T-helper 17 cell (primary cell): ENCODE measurements at regions not wholly inside any gene's neighbourhood (a gene's known extent, or its start where the extent isn't known, plus 50 kb on each side); places are given as distances from the start of the nearest gene placed in this dataset.

Experiments used
- ATAC-seq: fragments of 150-1000 bp; cut with Tn5 transposase; 2 replicates; pipeline ENCODE4 v1.10.0; 2021; ENCODE audit warnings: mild to moderate bottlenecking, moderate library complexity
- DNase-seq, 3 donors: peaks; one replicate each; pipeline versions ENCODE4 v3.0.0 to v3.0.0-alpha.2; 2020 to 2021
- H3K9me3 ChIP-seq: one replicate; pipeline ENCODE4 v1.7.0; 2013; ENCODE audit warnings: low read length, mild to moderate bottlenecking; ENCODE audit not compliant: control insufficient read depth, poor library complexity, severe bottlenecking
- H3K27ac Mint-ChIP-seq: one replicate; pipeline ENCODE4 v1.8.0; 2022; ENCODE audit warnings: mild to moderate bottlenecking, moderate library complexity, mixed read lengths
- H3K27me3 Mint-ChIP-seq: one replicate; pipeline ENCODE4 v1.8.0; 2022; ENCODE audit warnings: mixed read lengths
- H3K36me3 Mint-ChIP-seq: one replicate; pipeline ENCODE4 v1.8.0; 2022; ENCODE audit warnings: low read depth, mixed read lengths
- H3K4me1 Mint-ChIP-seq: one replicate; pipeline ENCODE4 v1.8.0; 2022; ENCODE audit warnings: mild to moderate bottlenecking, mixed read lengths
- H3K4me3 Mint-ChIP-seq: one replicate; pipeline ENCODE4 v1.8.0; 2022; ENCODE audit warnings: mild to moderate bottlenecking, moderate library complexity, mixed read lengths

GRCh38 chr18:46386788-46387187 lies 270.2 kb downstream of the LOXHD1 start:
- Mint-ChIP-seq H3K27ac (no peak overlapping the region), H3K27me3 (peaks cover 19% of the 10 kb centered on the region), H3K4me1 (peaks cover 4% of the 10 kb centered on the region), H3K36me3 (no peaks in the 10 kb centered on the region), H3K4me3 (no peak overlapping the region)
- ATAC-seq (no peak), DNase-seq (no peak)
- H3K9me3 ChIP-seq = no peaks in the 10 kb centered on the region

- ATAC-seq (no peak), DNase-seq (no peak)
- Mint-ChIP-seq H3K36me3 (no peaks in the 10 kb centered on the region), H3K4me1 (peaks cover 4% of the 10 kb centered on the region), H3K4me3 (no peak overlapping the region), H3K27me3 (peaks cover 19% of the 10 kb centered on the region), H3K27ac (no peak overlapping the region)
- H3K9me3 ChIP-seq = no peaks in the 10 kb centered on the region
These were observed 269.4 kb downstream of the LOXHD1 start for GRCh38 chr18:46387441-46388131.

GRCh38 chr18:46388286-46388685 lies 268.7 kb downstream of the LOXHD1 start:
- peaks cover 19% of the 10 kb centered on the region for H3K27me3 Mint-ChIP-seq
- H3K27ac Mint-ChIP-seq = no peak overlapping the region
- peaks cover 4% of the 10 kb centered on the region for H3K4me1 Mint-ChIP-seq
- H3K9me3 ChIP-seq = no peaks in the 10 kb centered on the region
- ATAC-seq = no peak
- no peaks in the 10 kb centered on the region for H3K36me3 Mint-ChIP-seq
- no peak overlapping the region for H3K4me3 Mint-ChIP-seq
- no peak for DNase-seq

- no peak overlapping the region for H3K4me3 Mint-ChIP-seq
- H3K36me3 Mint-ChIP-seq = no peaks in the 10 kb centered on the region
- no peak for DNase-seq
- peaks cover 6% of the 10 kb centered on the region for H3K27me3 Mint-ChIP-seq
- H3K27ac Mint-ChIP-seq = no peak overlapping the region
- no peaks in the 10 kb centered on the region for H3K9me3 ChIP-seq
- ATAC-seq = no peak
- peaks cover 8% of the 10 kb centered on the region for H3K4me1 Mint-ChIP-seq
These were observed 264.4 kb downstream of the LOXHD1 start for GRCh38 chr18:46392576-46392975.

GRCh38 chr18:46393230-46393629 lies 263.8 kb downstream of the LOXHD1 start:
- DNase-seq = no peak
- Mint-ChIP-seq H3K27me3 (peaks cover 6% of the 10 kb centered on the region), H3K36me3 (no peaks in the 10 kb centered on the region), H3K4me1 (peaks cover 6% of the 10 kb centered on the region), H3K4me3 (no peak overlapping the region), H3K27ac (no peak overlapping the region)
- no peaks in the 10 kb centered on the region for H3K9me3 ChIP-seq
- no peak for ATAC-seq

GRCh38 chr18:46393961-46394360 lies 263.1 kb downstream of the LOXHD1 start:
- no peak for ATAC-seq
- no peak overlapping the region for H3K4me3 Mint-ChIP-seq
- peaks cover 4% of the 10 kb centered on the region for H3K4me1 Mint-ChIP-seq

GRCh38 chr18:46395795-46396194 lies 261.2 kb downstream of the LOXHD1 start:
- no peaks in the 10 kb centered on the region for H3K36me3 Mint-ChIP-seq
- no peaks in the 10 kb centered on the region for H3K9me3 ChIP-seq
- no peak overlapping the region for H3K4me3 Mint-ChIP-seq
- no peak overlapping the region for H3K27ac Mint-ChIP-seq
- ATAC-seq (no peak), DNase-seq (no peak)
- peaks cover 4% of the 10 kb centered on the region for H3K4me1 Mint-ChIP-seq
- peaks cover 7% of the 10 kb centered on the region for H3K27me3 Mint-ChIP-seq

More at GRCh38 chr18:46393961-46394360, 263.1 kb downstream of the LOXHD1 start:
- Mint-ChIP-seq H3K36me3 (no peaks in the 10 kb centered on the region), H3K27me3 (no peaks in the 10 kb centered on the region), H3K27ac (no peak overlapping the region)
- no peak for DNase-seq
- H3K9me3 ChIP-seq = no peaks in the 10 kb centered on the region

- Mint-ChIP-seq H3K27me3 (peaks cover 7% of the 10 kb centered on the region), H3K36me3 (no peaks in the 10 kb centered on the region), H3K4me1 (peaks cover 4% of the 10 kb centered on the region), H3K27ac (no peak overlapping the region), H3K4me3 (no peak overlapping the region)
- no peak for ATAC-seq
- no peaks in the 10 kb centered on the region for H3K9me3 ChIP-seq
- no peak for DNase-seq
These were observed 259.8 kb downstream of the LOXHD1 start for GRCh38 chr18:46397174-46397573.

- no peak overlapping the region for H3K4me3 Mint-ChIP-seq
- H3K4me1 Mint-ChIP-seq = peaks cover 4% of the 10 kb centered on the region
- DNase-seq = no peak
These were observed 259.0 kb downstream of the LOXHD1 start for GRCh38 chr18:46398005-46398404.

GRCh38 chr18:46398625-46399024 lies 258.4 kb downstream of the LOXHD1 start:
- no peaks in the 10 kb centered on the region for H3K36me3 Mint-ChIP-seq
- no peaks in the 10 kb centered on the region for H3K9me3 ChIP-seq
- no peak overlapping the region for H3K27ac Mint-ChIP-seq
- H3K4me3 Mint-ChIP-seq = no peak overlapping the region
- DNase-seq (no peak), ATAC-seq (no peak)
- peaks cover 4% of the 10 kb centered on the region for H3K4me1 Mint-ChIP-seq
- H3K27me3 Mint-ChIP-seq = peaks cover 14% of the 10 kb centered on the region

More at GRCh38 chr18:46398005-46398404, 259.0 kb downstream of the LOXHD1 start:
- H3K27ac Mint-ChIP-seq = no peak overlapping the region
- peaks cover 11% of the 10 kb centered on the region for H3K27me3 Mint-ChIP-seq
- no peak for ATAC-seq
- H3K9me3 ChIP-seq = no peaks in the 10 kb centered on the region
- no peaks in the 10 kb centered on the region for H3K36me3 Mint-ChIP-seq

- peaks cover 2% of the 10 kb centered on the region for H3K4me1 Mint-ChIP-seq
- H3K36me3 Mint-ChIP-seq = no peaks in the 10 kb centered on the region
- ATAC-seq = no peak
- no peaks in the 10 kb centered on the region for H3K9me3 ChIP-seq
- no peak overlapping the region for H3K27ac Mint-ChIP-seq
- H3K27me3 Mint-ChIP-seq = peaks cover 14% of the 10 kb centered on the region
- no peak overlapping the region for H3K4me3 Mint-ChIP-seq
- no peak for DNase-seq
These were observed 257.7 kb downstream of the LOXHD1 start for GRCh38 chr18:46399303-46399702.

- no peak overlapping the region for H3K27ac Mint-ChIP-seq
- peaks cover 2% of the 10 kb centered on the region for H3K4me1 Mint-ChIP-seq
- no peak for ATAC-seq
- no peak for DNase-seq
- no peaks in the 10 kb centered on the region for H3K36me3 Mint-ChIP-seq
- peaks cover 22% of the 10 kb centered on the region for H3K27me3 Mint-ChIP-seq
- H3K9me3 ChIP-seq = no peaks in the 10 kb centered on the region
- H3K4me3 Mint-ChIP-seq = no peak overlapping the region
These were observed 256.6 kb downstream of the LOXHD1 start for GRCh38 chr18:46400449-46400848.

- H3K4me3 Mint-ChIP-seq = no peak overlapping the region
- H3K27me3 Mint-ChIP-seq = peaks cover 29% of the 10 kb centered on the region
- H3K9me3 ChIP-seq = no peaks in the 10 kb centered on the region
- H3K4me1 Mint-ChIP-seq = peaks cover 3% of the 10 kb centered on the region
- DNase-seq (no peak), ATAC-seq (no peak)
- no peak overlapping the region for H3K27ac Mint-ChIP-seq
- H3K36me3 Mint-ChIP-seq = peaks cover 2% of the 10 kb centered on the region
These were observed 255.4 kb downstream of the LOXHD1 start for GRCh38 chr18:46401486-46402070.

GRCh38 chr18:46402396-46402795 lies 254.6 kb downstream of the LOXHD1 start:
- ATAC-seq = no peak
- H3K36me3 Mint-ChIP-seq = peaks cover 4% of the 10 kb centered on the region
- H3K27ac Mint-ChIP-seq = no peak overlapping the region
- no peak for DNase-seq
- H3K4me3 Mint-ChIP-seq = no peak overlapping the region
- H3K4me1 Mint-ChIP-seq = peaks cover 4% of the 10 kb centered on the region
- no peaks in the 10 kb centered on the region for H3K9me3 ChIP-seq
- H3K27me3 Mint-ChIP-seq = peaks cover 35% of the 10 kb centered on the region
